DMS 273 treated with DMSO at 0.1 percent for 48 hours (cell line): ENCODE measurements at regions not wholly inside any gene's neighbourhood (a gene's known extent, or its start where the extent isn't known, plus 50 kb on each side); places are given as distances from the start of the nearest gene placed in this dataset.

Experiments used
- DNase-seq: peaks from one replicate; lab custom pipeline; 2025; lab: John Stamatoyannopoulos, UW

- no peak for DNase-seq
These were observed 206.7 kb downstream of the AACS start for GRCh38 chr12:125271892-125272291.

GRCh38 chr12:125272383-125272933, 207.2 kb downstream of the AACS start:
- no peak for DNase-seq

GRCh38 chr12:125276567-125276966, 211.3 kb downstream of the AACS start:
- DNase-seq: no peak

- no peak for DNase-seq
These were observed 215.5 kb downstream of the AACS start for GRCh38 chr12:125280482-125281377.

- no peak for DNase-seq
These were observed 217.7 kb downstream of the AACS start for GRCh38 chr12:125282921-125283320.

GRCh38 chr12:125283521-125283920, 218.3 kb downstream of the AACS start:
- DNase-seq: no peak

GRCh38 chr12:125284087-125284486, 218.9 kb downstream of the AACS start:
- no peak for DNase-seq

GRCh38 chr12:125284945-125285685, 219.9 kb downstream of the AACS start:
- DNase-seq: no peak

GRCh38 chr12:125286005-125286727, 220.9 kb downstream of the AACS start:
- DNase-seq: no peak

GRCh38 chr12:125287155-125287847, 222.1 kb downstream of the AACS start:
- no peak for DNase-seq

- DNase-seq: no peak
These were observed 224.0 kb downstream of the AACS start for GRCh38 chr12:125288931-125289928.

- DNase-seq: no peak
These were observed 224.7 kb downstream of the AACS start for GRCh38 chr12:125289970-125290369.

GRCh38 chr12:125292700-125293099, 227.5 kb downstream of the AACS start:
- no peak for DNase-seq

- DNase-seq: no peak
These were observed 230.3 kb downstream of the AACS start for GRCh38 chr12:125295550-125295949.

- DNase-seq: no peak
These were observed 231.5 kb downstream of the AACS start for GRCh38 chr12:125296701-125297100.

GRCh38 chr12:125299840-125300239, 234.6 kb downstream of the AACS start:
- no peak for DNase-seq

GRCh38 chr12:125300249-125300648, 235.0 kb downstream of the AACS start:
- no peak for DNase-seq

GRCh38 chr12:125303337-125303736, 238.1 kb downstream of the AACS start:
- DNase-seq: no peak

- no peak for DNase-seq
These were observed 238.8 kb downstream of the AACS start for GRCh38 chr12:125304029-125304428.

- no peak for DNase-seq
These were observed 240.0 kb downstream of the AACS start for GRCh38 chr12:125305231-125305630.
